Thymus (tissue), 11 donors: ENCODE measurements at regions not wholly inside any gene's neighbourhood (a gene's known extent, or its start where the extent isn't known, plus 50 kb on each side); places are given as distances from the start of the nearest gene placed in this dataset.

ENCODE experiments used
- DNase-seq, 9 donors: peaks; one replicate each; pipeline ENCODE4 v3.0.0-alpha.2; 2013; ENCODE audit warnings: low spot score in 9 of 9, low read depth in 6 of 9, missing footprints in 1 of 9
- H3K27ac ChIP-seq, 2 donors: one replicate each; pipeline ENCODE4 v1.5.1; 2013; ENCODE audit warnings: control low read depth in 1 of 2, low read depth in 1 of 2, low read length in 1 of 2, mild to moderate bottlenecking in 1 of 2, moderate library complexity in 1 of 2
- H3K27me3 ChIP-seq, 2 donors: one replicate each; pipeline ENCODE4 v1.5.1; 2013; ENCODE audit warnings: low read length in 1 of 2; ENCODE audit not compliant: control insufficient read depth in 2 of 2, insufficient read depth in 1 of 2
- H3K36me3 ChIP-seq, 2 donors: one replicate each; pipeline ENCODE4 v1.5.1; 2013; ENCODE audit warnings: low read length in 1 of 2, mild to moderate bottlenecking in 1 of 2, moderate library complexity in 1 of 2; ENCODE audit not compliant: control insufficient read depth in 2 of 2, insufficient read depth in 2 of 2
- H3K4me1 ChIP-seq, 2 donors: one replicate each; pipeline ENCODE4 v1.5.1; 2013; ENCODE audit warnings: low read length in 2 of 2; ENCODE audit not compliant: control insufficient read depth in 2 of 2, insufficient read depth in 2 of 2
- H3K4me3 ChIP-seq, 2 donors: one replicate each; pipeline ENCODE4 v1.5.1; 2013; ENCODE audit warnings: low read length in 2 of 2, control low read depth in 1 of 2, mild to moderate bottlenecking in 1 of 2
- H3K9me3 ChIP-seq, 2 donors: one replicate each; pipeline ENCODE4 v1.5.1; 2013; ENCODE audit warnings: low read length in 1 of 2, mild to moderate bottlenecking in 1 of 2; ENCODE audit not compliant: control insufficient read depth in 2 of 2, insufficient read depth in 1 of 2
- WGBS: extraction: QIAGEN DNeasy Blood & Tissue Kit; methylation state at CpG from one replicate; pipeline ENCODE4 v1.1.7; 2013; 5-methylcytosine and 5-hydroxymethylcytosine counted together
- donor health status: healthy.

- Histone ChIP-seq H3K27me3 (no peaks in the 10 kb centered on the region), H3K9me3 (no peaks in the 10 kb centered on the region), H3K4me3 (no peak overlapping the region), H3K4me1 (no peaks in the 10 kb centered on the region), H3K27ac (no peak overlapping the region), H3K36me3 (no peaks in the 10 kb centered on the region)
- 49% methylated on average over 4 of the region's 4 CpGs for WGBS
- no peak for DNase-seq
These were observed 493.9 kb downstream of the ZIC1 start for GRCh38 chr3:147903026-147903425.

GRCh38 chr3:147904421-147904820 lies 495.3 kb downstream of the ZIC1 start:
- no peaks in the 10 kb centered on the region for H3K36me3 ChIP-seq
- 67% methylated on average over 3 of the region's 3 CpGs for WGBS

GRCh38 chr3:147906285-147906684 lies 497.1 kb downstream of the ZIC1 start:
- no peaks in the 10 kb centered on the region for H3K9me3 ChIP-seq
- no peaks in the 10 kb centered on the region for H3K27me3 ChIP-seq
- no peak overlapping the region for H3K4me3 ChIP-seq
- H3K27ac ChIP-seq: no peak overlapping the region
- WGBS: 67% methylated on average over 2 of the region's 2 CpGs
- H3K36me3 ChIP-seq: no peaks in the 10 kb centered on the region
- DNase-seq: no peak
- H3K4me1 ChIP-seq: no peaks in the 10 kb centered on the region

More at GRCh38 chr3:147904421-147904820, 495.3 kb downstream of the ZIC1 start:
- H3K9me3 ChIP-seq: no peaks in the 10 kb centered on the region
- H3K4me3 ChIP-seq: no peak overlapping the region
- no peak for DNase-seq
- no peak overlapping the region for H3K27ac ChIP-seq
- H3K4me1 ChIP-seq: no peaks in the 10 kb centered on the region
- no peaks in the 10 kb centered on the region for H3K27me3 ChIP-seq

GRCh38 chr3:147914532-147914931 lies 505.4 kb downstream of the ZIC1 start:
- Histone ChIP-seq H3K9me3 (no peaks in the 10 kb centered on the region), H3K27ac (no peak overlapping the region), H3K36me3 (no peaks in the 10 kb centered on the region), H3K4me3 (no peak overlapping the region), H3K4me1 (no peaks in the 10 kb centered on the region), H3K27me3 (no peaks in the 10 kb centered on the region)
- 99% methylated on average over 1 of the region's 1 CpG for WGBS
- no peak for DNase-seq

- Histone ChIP-seq H3K4me3 (no peak overlapping the region), H3K27me3 (no peaks in the 10 kb centered on the region), H3K36me3 (no peaks in the 10 kb centered on the region), H3K4me1 (no peaks in the 10 kb centered on the region), H3K9me3 (no peaks in the 10 kb centered on the region), H3K27ac (no peak overlapping the region)
- 87% methylated on average over 5 of the region's 5 CpGs for WGBS
- no peak for DNase-seq
These were observed 505.9 kb downstream of the ZIC1 start for GRCh38 chr3:147915057-147915456.

- Histone ChIP-seq H3K27me3 (no peaks in the 10 kb centered on the region), H3K9me3 (no peaks in the 10 kb centered on the region), H3K27ac (no peak overlapping the region), H3K4me3 (no peak overlapping the region), H3K36me3 (no peaks in the 10 kb centered on the region), H3K4me1 (no peaks in the 10 kb centered on the region)
- DNase-seq: no peak
- 94% methylated on average over 4 of the region's 4 CpGs for WGBS
These were observed 510.3 kb downstream of the ZIC1 start for GRCh38 chr3:147919496-147919895.

- no peak overlapping the region for H3K4me3 ChIP-seq
- no peak for DNase-seq
- no peaks in the 10 kb centered on the region for H3K4me1 ChIP-seq
- 90% methylated on average over 2 of the region's 2 CpGs for WGBS
- H3K36me3 ChIP-seq: no peaks in the 10 kb centered on the region
- no peaks in the 10 kb centered on the region for H3K27me3 ChIP-seq
- H3K27ac ChIP-seq: no peak overlapping the region
- no peaks in the 10 kb centered on the region for H3K9me3 ChIP-seq
These were observed 511.9 kb downstream of the ZIC1 start for GRCh38 chr3:147921051-147921450.

GRCh38 chr3:147924755-147925154 lies 515.6 kb downstream of the ZIC1 start:
- no peak for DNase-seq
- no peaks in the 10 kb centered on the region for H3K27me3 ChIP-seq

GRCh38 chr3:147925272-147925671 lies 516.1 kb downstream of the ZIC1 start:
- H3K27me3 ChIP-seq: no peaks in the 10 kb centered on the region
- no peak overlapping the region for H3K27ac ChIP-seq
- DNase-seq: no peak
- H3K4me1 ChIP-seq: no peaks in the 10 kb centered on the region
- H3K9me3 ChIP-seq: no peaks in the 10 kb centered on the region
- no peaks in the 10 kb centered on the region for H3K36me3 ChIP-seq
- no peak overlapping the region for H3K4me3 ChIP-seq

More at GRCh38 chr3:147924755-147925154, 515.6 kb downstream of the ZIC1 start:
- WGBS: 47% methylated on average over 1 of the region's 1 CpG
- Histone ChIP-seq H3K4me3 (no peak overlapping the region), H3K9me3 (no peaks in the 10 kb centered on the region), H3K4me1 (no peaks in the 10 kb centered on the region), H3K27ac (no peak overlapping the region), H3K36me3 (no peaks in the 10 kb centered on the region)

- H3K27ac ChIP-seq: no peak overlapping the region
- no peaks in the 10 kb centered on the region for H3K27me3 ChIP-seq
- no peaks in the 10 kb centered on the region for H3K36me3 ChIP-seq
- H3K4me1 ChIP-seq: no peaks in the 10 kb centered on the region
- H3K4me3 ChIP-seq: no peak overlapping the region
- 61% methylated on average over 4 of the region's 4 CpGs for WGBS
- no peaks in the 10 kb centered on the region for H3K9me3 ChIP-seq
- DNase-seq: no peak
These were observed 521.2 kb downstream of the ZIC1 start for GRCh38 chr3:147930232-147930807.
